A549 (cell line): ENCODE measurements at regions not wholly inside any gene's neighbourhood (a gene's known extent, or its start where the extent isn't known, plus 50 kb on each side); places are given as distances from the start of the nearest gene placed in this dataset.

ENCODE experiments used
- EP300 ChIP-seq, 2 experiments: fragments of >200 bp; sonication (Bioruptor Twin); formaldehyde crosslinking; IDR thresholded peaks; 2 replicates in 1 of 2; 3 replicates in 1 of 2; pipeline ENCODE4 v1.6.1; 2016 to 2017
- MAFK ChIP-seq: fragments of 450-650 bp; IDR thresholded peaks from 2 replicates; pipeline ENCODE4 v1.6.1; 2014; ENCODE audit not compliant: partially characterized antibody
- POLR2A ChIP-seq: IDR thresholded peaks from 2 replicates; pipeline ENCODE4 v1.6.1; 2012; ENCODE audit warnings: mild to moderate bottlenecking, low read length
- RAD21 ChIP-seq, 2 experiments: fragments of >200 bp in 1 of 2; sonication (Bioruptor Twin) in 1 of 2; formaldehyde crosslinking in 1 of 2; IDR thresholded peaks in 1 of 2; conservative IDR thresholded peaks in 1 of 2; 2 replicates in 1 of 2; 3 replicates in 1 of 2; pipeline ENCODE4 v1.6.1; 2012 to 2018; ENCODE audit warnings: inconsistent platforms in 1 of 2
- TF ChIP-seq, protein P1 (sequence below): fragments of >200 bp; sonication (Bioruptor Twin); formaldehyde crosslinking; IDR thresholded peaks from 3 replicates; pipeline ENCODE4 v1.5.1; 2016
- TF ChIP-seq, protein P2 (sequence below): fragments of 150-350 bp; IDR thresholded peaks from 2 replicates; pipeline ENCODE4 v1.6.1; 2014; ENCODE audit warnings: low read depth, mild to moderate bottlenecking, low read length

DNA sequence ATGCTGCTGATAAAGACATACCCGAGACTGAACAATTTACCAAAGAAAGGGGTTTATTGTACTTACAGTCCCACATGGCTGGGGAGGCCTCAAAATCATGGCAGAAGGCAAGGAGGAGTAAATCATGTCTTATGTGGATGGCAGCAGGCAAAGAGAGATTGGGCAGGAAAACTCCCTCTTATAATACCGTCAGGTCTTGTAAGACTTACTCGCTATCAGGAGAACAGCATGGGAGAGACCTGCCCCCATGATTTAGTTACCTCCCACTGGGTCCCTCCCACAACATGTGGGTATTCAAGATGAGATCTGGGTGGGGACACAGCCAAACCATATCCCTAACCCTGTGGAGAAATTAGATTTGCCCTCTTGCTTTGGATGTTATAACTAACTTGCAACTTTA lies 1068.0 kb upstream of the ZEB2 start:
- TF ChIP-seq, protein P1, sequence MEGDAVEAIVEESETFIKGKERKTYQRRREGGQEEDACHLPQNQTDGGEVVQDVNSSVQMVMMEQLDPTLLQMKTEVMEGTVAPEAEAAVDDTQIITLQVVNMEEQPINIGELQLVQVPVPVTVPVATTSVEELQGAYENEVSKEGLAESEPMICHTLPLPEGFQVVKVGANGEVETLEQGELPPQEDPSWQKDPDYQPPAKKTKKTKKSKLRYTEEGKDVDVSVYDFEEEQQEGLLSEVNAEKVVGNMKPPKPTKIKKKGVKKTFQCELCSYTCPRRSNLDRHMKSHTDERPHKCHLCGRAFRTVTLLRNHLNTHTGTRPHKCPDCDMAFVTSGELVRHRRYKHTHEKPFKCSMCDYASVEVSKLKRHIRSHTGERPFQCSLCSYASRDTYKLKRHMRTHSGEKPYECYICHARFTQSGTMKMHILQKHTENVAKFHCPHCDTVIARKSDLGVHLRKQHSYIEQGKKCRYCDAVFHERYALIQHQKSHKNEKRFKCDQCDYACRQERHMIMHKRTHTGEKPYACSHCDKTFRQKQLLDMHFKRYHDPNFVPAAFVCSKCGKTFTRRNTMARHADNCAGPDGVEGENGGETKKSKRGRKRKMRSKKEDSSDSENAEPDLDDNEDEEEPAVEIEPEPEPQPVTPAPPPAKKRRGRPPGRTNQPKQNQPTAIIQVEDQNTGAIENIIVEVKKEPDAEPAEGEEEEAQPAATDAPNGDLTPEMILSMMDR, result no peak
- no peak for TF ChIP-seq EP300 (IDR thresholded peaks at IDR 0.05)
- TF ChIP-seq, protein P2, sequence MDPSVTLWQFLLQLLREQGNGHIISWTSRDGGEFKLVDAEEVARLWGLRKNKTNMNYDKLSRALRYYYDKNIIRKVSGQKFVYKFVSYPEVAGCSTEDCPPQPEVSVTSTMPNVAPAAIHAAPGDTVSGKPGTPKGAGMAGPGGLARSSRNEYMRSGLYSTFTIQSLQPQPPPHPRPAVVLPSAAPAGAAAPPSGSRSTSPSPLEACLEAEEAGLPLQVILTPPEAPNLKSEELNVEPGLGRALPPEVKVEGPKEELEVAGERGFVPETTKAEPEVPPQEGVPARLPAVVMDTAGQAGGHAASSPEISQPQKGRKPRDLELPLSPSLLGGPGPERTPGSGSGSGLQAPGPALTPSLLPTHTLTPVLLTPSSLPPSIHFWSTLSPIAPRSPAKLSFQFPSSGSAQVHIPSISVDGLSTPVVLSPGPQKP, result no peak
- no peak for TF ChIP-seq POLR2A
- TF ChIP-seq MAFK, result no peak
- TF ChIP-seq RAD21 (conservative IDR thresholded peaks at IDR 0.05 in 1 of 2, IDR thresholded peaks at IDR 0.05 in 1 of 2), result no peak
